Keratinocyte (primary cell): ENCODE measurements at regions not wholly inside any gene's neighbourhood (a gene's known extent, or its start where the extent isn't known, plus 50 kb on each side); places are given as distances from the start of the nearest gene placed in this dataset.

Experiments
- DNase-seq: peaks from one replicate; pipeline ENCODE4 v3.0.0-alpha.2; 2011; ENCODE audit warnings: low read depth, missing footprints, low spot score
- FAIRE-seq: peaks from 2 replicates; lab custom pipeline; 2011; peaks lifted over from hg19 to GRCh38; lab: Jason Lieb, UNC
- H2AFZ ChIP-seq: 2 replicates; pipeline ENCODE4 v1.6.0; 2012; ENCODE audit warnings: low read length, control low read depth, inconsistent platforms; ENCODE audit not compliant: control insufficient read depth
- H3K27ac ChIP-seq: 2 replicates; pipeline ENCODE4 v1.5.1; 2011; ENCODE audit warnings: low read length; ENCODE audit not compliant: control insufficient read depth, insufficient read depth
- H3K27me3 ChIP-seq: 3 replicates; pipeline ENCODE4 v1.6.0; 2011; ENCODE audit warnings: low read length; ENCODE audit not compliant: control insufficient read depth, insufficient read depth; ENCODE audit errors: extremely low read depth
- H3K36me3 ChIP-seq, 2 experiments: 2 replicates in 1 of 2; 3 replicates in 1 of 2; pipeline ENCODE4 v1.5.1; 2011; ENCODE audit warnings: low read length in 2 of 2, mild to moderate bottlenecking in 1 of 2; ENCODE audit not compliant: control insufficient read depth in 2 of 2, insufficient read depth in 2 of 2; ENCODE audit errors: extremely low read depth in 1 of 2
- H3K4me1 ChIP-seq: 3 replicates; pipeline ENCODE4 v1.5.1; 2011; ENCODE audit warnings: low read length; ENCODE audit not compliant: control insufficient read depth, insufficient read depth; ENCODE audit errors: extremely low read depth
- H3K4me2 ChIP-seq: 3 replicates; pipeline ENCODE4 v1.6.0; 2011; ENCODE audit warnings: low read depth, low read length; ENCODE audit not compliant: control insufficient read depth, insufficient read depth; ENCODE audit errors: extremely low read depth
- H3K4me3 ChIP-seq, 3 experiments: fragments of 200-600 bp in 1 of 3; sonication (generic) in 1 of 3; 2 replicates in 2 of 3; 3 replicates in 1 of 3; pipeline ENCODE4 v1.5.1; 2011 to 2016; ENCODE audit warnings: low read length in 3 of 3, mild to moderate bottlenecking in 3 of 3, control low read depth in 2 of 3, inconsistent platforms in 1 of 3, low read depth in 1 of 3, mixed read lengths in 1 of 3, mixed run types in 1 of 3, moderate library complexity in 1 of 3; ENCODE audit not compliant: control insufficient read depth in 2 of 3, insufficient read depth in 2 of 3; ENCODE audit errors: extremely low read depth in 1 of 3
- H3K79me2 ChIP-seq: 2 replicates; pipeline ENCODE4 v1.6.0; 2012; ENCODE audit warnings: low read length; ENCODE audit not compliant: control insufficient read depth, insufficient read depth
- H3K9ac ChIP-seq: 3 replicates; pipeline ENCODE4 v1.6.0; 2011; ENCODE audit warnings: low read length; ENCODE audit not compliant: control insufficient read depth, insufficient read depth; ENCODE audit errors: extremely low read depth
- H3K9me1 ChIP-seq: 3 replicates; pipeline ENCODE4 v1.6.0; 2011; ENCODE audit warnings: low read length; ENCODE audit not compliant: control insufficient read depth, insufficient read depth; ENCODE audit errors: extremely low read depth
- H3K9me3 ChIP-seq: 2 replicates; pipeline ENCODE4 v1.5.1; 2012; ENCODE audit warnings: low read depth, low read length; ENCODE audit not compliant: control insufficient read depth
- H4K20me1 ChIP-seq: 3 replicates; pipeline ENCODE4 v1.6.0; 2011; ENCODE audit warnings: low read length; ENCODE audit not compliant: control insufficient read depth, insufficient read depth; ENCODE audit errors: extremely low read depth
- EZH2 ChIP-seq: IDR thresholded peaks from one replicate; pipeline ENCODE4 v1.6.1; 2012; ENCODE audit warnings: inconsistent platforms, mild to moderate bottlenecking, low read length, moderate library complexity
- dilution Hi-C: fragments of 300-500 bp; cut with MboI; formaldehyde crosslinking; loops from one replicate; pipeline ENCODE4 v1.7.0; 2020; ENCODE audit warnings: low sequenced_read_pairs; ENCODE audit not compliant: extremely low pct_ligation_motif_present
- TF ChIP-seq, protein P1 (sequence below), 3 experiments: IDR thresholded peaks in 1 of 3; conservative IDR thresholded peaks in 1 of 3; optimal IDR thresholded peaks in 1 of 3; 2 replicates in 2 of 3; 3 replicates in 1 of 3; pipeline versions ENCODE3 to v1.5.1; 2011; ENCODE audit warnings: low read length in 3 of 3, mild to moderate bottlenecking in 3 of 3, moderate library complexity in 2 of 3, control low read depth in 1 of 3, inconsistent platforms in 1 of 3; ENCODE audit not compliant: insufficient read depth in 2 of 3; ENCODE audit errors: extremely low read depth in 1 of 3

GRCh38 chr11:116287866-116288265, 484.9 kb downstream of the BUD13 start:
- H3K27me3 ChIP-seq: no peaks in the 10 kb centered on the region
- FAIRE-seq (no peak), DNase-seq (no peak)
- dilution Hi-C loops: no loop called here
- no peaks in the 10 kb centered on the region for H3K4me1 ChIP-seq
- H3K4me2 ChIP-seq: no peak overlapping the region
- no peaks in the 10 kb centered on the region for H4K20me1 ChIP-seq
- H3K9me3 ChIP-seq: no peaks in the 10 kb centered on the region
- H2AFZ ChIP-seq: no peak overlapping the region
- H3K9me1 ChIP-seq: no peaks in the 10 kb centered on the region
- no peak overlapping the region for H3K4me3 ChIP-seq
- no peaks in the 10 kb centered on the region for H3K36me3 ChIP-seq
- H3K9ac ChIP-seq: no peak overlapping the region
- H3K79me2 ChIP-seq: no peaks in the 10 kb centered on the region
- TF ChIP-seq, protein P1, sequence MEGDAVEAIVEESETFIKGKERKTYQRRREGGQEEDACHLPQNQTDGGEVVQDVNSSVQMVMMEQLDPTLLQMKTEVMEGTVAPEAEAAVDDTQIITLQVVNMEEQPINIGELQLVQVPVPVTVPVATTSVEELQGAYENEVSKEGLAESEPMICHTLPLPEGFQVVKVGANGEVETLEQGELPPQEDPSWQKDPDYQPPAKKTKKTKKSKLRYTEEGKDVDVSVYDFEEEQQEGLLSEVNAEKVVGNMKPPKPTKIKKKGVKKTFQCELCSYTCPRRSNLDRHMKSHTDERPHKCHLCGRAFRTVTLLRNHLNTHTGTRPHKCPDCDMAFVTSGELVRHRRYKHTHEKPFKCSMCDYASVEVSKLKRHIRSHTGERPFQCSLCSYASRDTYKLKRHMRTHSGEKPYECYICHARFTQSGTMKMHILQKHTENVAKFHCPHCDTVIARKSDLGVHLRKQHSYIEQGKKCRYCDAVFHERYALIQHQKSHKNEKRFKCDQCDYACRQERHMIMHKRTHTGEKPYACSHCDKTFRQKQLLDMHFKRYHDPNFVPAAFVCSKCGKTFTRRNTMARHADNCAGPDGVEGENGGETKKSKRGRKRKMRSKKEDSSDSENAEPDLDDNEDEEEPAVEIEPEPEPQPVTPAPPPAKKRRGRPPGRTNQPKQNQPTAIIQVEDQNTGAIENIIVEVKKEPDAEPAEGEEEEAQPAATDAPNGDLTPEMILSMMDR (optimal IDR thresholded peaks at IDR 0.05 in 1 of 3, IDR thresholded peaks at IDR 0.05 in 1 of 3, conservative IDR thresholded peaks at IDR 0.05 in 1 of 3; ENCODE audit: extremely low read depth in 1 of 3, insufficient read depth in 2 of 3, low read length in 3 of 3): no peak
- TF ChIP-seq EZH2: no peak
- H3K27ac ChIP-seq: no peak overlapping the region

- dilution Hi-C loops: no loop called here
- Histone ChIP-seq H3K27ac (no peak overlapping the region), H3K9ac (no peak overlapping the region), H3K9me3 (no peaks in the 10 kb centered on the region), H3K79me2 (no peaks in the 10 kb centered on the region), H3K4me3 (no peak overlapping the region), H3K36me3 (no peaks in the 10 kb centered on the region), H3K4me1 (no peaks in the 10 kb centered on the region), H3K9me1 (no peaks in the 10 kb centered on the region), H3K4me2 (no peak overlapping the region), H3K27me3 (no peaks in the 10 kb centered on the region), H4K20me1 (no peaks in the 10 kb centered on the region), H2AFZ (no peak overlapping the region)
- DNase-seq: no peak
- no peak for FAIRE-seq
- no peak for TF ChIP-seq EZH2
- TF ChIP-seq, protein P1 (optimal IDR thresholded peaks at IDR 0.05 in 1 of 3, IDR thresholded peaks at IDR 0.05 in 1 of 3, conservative IDR thresholded peaks at IDR 0.05 in 1 of 3; ENCODE audit: extremely low read depth in 1 of 3, insufficient read depth in 2 of 3, low read length in 3 of 3): no peak
Measured at GRCh38 chr11:116285026-116285425, 487.8 kb downstream of the BUD13 start.
